ENCODE measurements at regions not wholly inside any gene's neighbourhood (a gene's known extent, or its start where the extent isn't known, plus 50 kb on each side); places are given as distances from the start of the nearest gene placed in this dataset.

- intact Hi-C loops (cut with DNase I), result no loop called here
- H3K4me3 ChIP-seq, result no peak overlapping the region
- H3K27ac ChIP-seq (replicated peaks in 1 of 4), result no peak overlapping the region
- H3K27me3 ChIP-seq, result no peaks in the 10 kb centered on the region
- TF ChIP-seq POLR2A (IDR thresholded peaks at IDR 0.05; ENCODE audit: low read depth) (no peak), EP300 (IDR thresholded peaks at IDR 0.05) (no peak), CTCF (IDR thresholded peaks at IDR 0.05) (no peak), POLR2AphosphoS5 (IDR thresholded peaks at IDR 0.05) (no peak)
- no peak for DNase-seq (ENCODE audit: extremely low spot score)
- no peaks in the 10 kb centered on the region for H3K9me3 ChIP-seq
- no peaks in the 10 kb centered on the region for H3K4me1 ChIP-seq
- no peaks in the 10 kb centered on the region for H3K36me3 ChIP-seq
These were observed 431.9 kb downstream of the ANXA1 start for GRCh38 chr9:73583576-73583975.

GRCh38 chr9:73595036-73595545 lies 443.4 kb downstream of the ANXA1 start:
- Histone ChIP-seq H3K27me3 (no peaks in the 10 kb centered on the region), H3K4me1 (no peaks in the 10 kb centered on the region), H3K36me3 (no peaks in the 10 kb centered on the region), H3K4me3 (no peak overlapping the region), H3K9me3 (no peaks in the 10 kb centered on the region), H3K27ac (replicated peaks in 1 of 4) (no peak overlapping the region)
- no peak for DNase-seq (ENCODE audit: extremely low spot score)
- intact Hi-C loops (cut with DNase I), result no loop called here
- WGBS, result 66% methylated on average over 3 of the region's 3 CpGs
- TF ChIP-seq POLR2A (IDR thresholded peaks at IDR 0.05; ENCODE audit: low read depth) (no peak), EP300 (IDR thresholded peaks at IDR 0.05) (no peak), CTCF (IDR thresholded peaks at IDR 0.05) (no peak), POLR2AphosphoS5 (IDR thresholded peaks at IDR 0.05) (no peak)

- 52% methylated on average over 1 of the region's 1 CpG for WGBS
- Histone ChIP-seq H3K27ac (replicated peaks in 1 of 4) (no peak overlapping the region), H3K4me1 (no peaks in the 10 kb centered on the region), H3K27me3 (no peaks in the 10 kb centered on the region), H3K4me3 (no peak overlapping the region), H3K36me3 (no peaks in the 10 kb centered on the region), H3K9me3 (no peaks in the 10 kb centered on the region)
- no peak for DNase-seq (ENCODE audit: extremely low spot score)
- TF ChIP-seq POLR2AphosphoS5 (IDR thresholded peaks at IDR 0.05) (no peak), EP300 (IDR thresholded peaks at IDR 0.05) (no peak), CTCF (IDR thresholded peaks at IDR 0.05) (no peak), POLR2A (IDR thresholded peaks at IDR 0.05; ENCODE audit: low read depth) (no peak)
- intact Hi-C loops (cut with DNase I), result no loop called here
These were observed 444.7 kb downstream of the ANXA1 start for GRCh38 chr9:73596321-73596720.

- no peaks in the 10 kb centered on the region for H3K4me1 ChIP-seq
- H3K9me3 ChIP-seq, result no peaks in the 10 kb centered on the region
- H3K27ac ChIP-seq (replicated peaks in 1 of 4), result no peak overlapping the region
- TF ChIP-seq EP300 (IDR thresholded peaks at IDR 0.05), result no peak
- no peak overlapping the region for H3K4me3 ChIP-seq
- DNase-seq (ENCODE audit: extremely low spot score), result no peak
- WGBS, result 70% methylated on average over 5 of the region's 5 CpGs
- no peaks in the 10 kb centered on the region for H3K27me3 ChIP-seq
- intact Hi-C loops (cut with DNase I), result no loop called here
- no peaks in the 10 kb centered on the region for H3K36me3 ChIP-seq
These were observed 445.4 kb downstream of the ANXA1 start for GRCh38 chr9:73597039-73597438.

- Histone ChIP-seq H3K9me3 (no peaks in the 10 kb centered on the region), H3K4me3 (no peak overlapping the region), H3K4me1 (no peaks in the 10 kb centered on the region), H3K27me3 (no peaks in the 10 kb centered on the region), H3K36me3 (no peaks in the 10 kb centered on the region), H3K27ac (replicated peaks in 1 of 4) (no peak overlapping the region)
- WGBS, result 67% methylated on average over 4 of the region's 4 CpGs
- intact Hi-C loops (cut with DNase I), result no loop called here
- DNase-seq (ENCODE audit: extremely low spot score), result no peak
- TF ChIP-seq POLR2AphosphoS5 (IDR thresholded peaks at IDR 0.05), result no peak
- no peak for TF ChIP-seq CTCF (IDR thresholded peaks at IDR 0.05)
- no peak for TF ChIP-seq POLR2A (IDR thresholded peaks at IDR 0.05; ENCODE audit: low read depth)
- no peak for TF ChIP-seq EP300 (IDR thresholded peaks at IDR 0.05)
These were observed 446.1 kb downstream of the ANXA1 start for GRCh38 chr9:73597771-73598170.

Measured in esophagus muscularis mucosa (tissue), 4 donors.